H1 (cell line): ENCODE measurements at regions not wholly inside any gene's neighbourhood (a gene's known extent, or its start where the extent isn't known, plus 50 kb on each side); places are given as distances from the start of the nearest gene placed in this dataset.

Experiments
- CTCF ChIA-PET: fragments of 300-600 bp; sonication (Branson Sonifier 250); formaldehyde crosslinking; loops from one replicate; lab custom pipeline; 2021; ENCODE audit not compliant: partially characterized antibody; lab: Charles Lee
- POLR2A ChIA-PET: fragments of 300-600 bp; sonication (Branson Sonifier 250); formaldehyde crosslinking; loops from one replicate; lab custom pipeline; 2021; ENCODE audit warnings: inconsistent platforms; ENCODE audit not compliant: partially characterized antibody; lab: Charles Lee
- DNase-seq, 2 experiments: peaks; one replicate each; pipeline versions ENCODE4 v3.0.0 to v3.0.0-alpha.2; 2010 to 2022; ENCODE audit warnings: low spot score in 2 of 2, low read depth in 1 of 2, mixed read lengths in 1 of 2
- FAIRE-seq: peaks from 2 replicates; lab custom pipeline; 2011; peaks lifted over from hg19 to GRCh38; lab: Jason Lieb, UNC
- H2AFZ ChIP-seq: 2 replicates; pipeline ENCODE4 v1.8.1; 2012; ENCODE audit warnings: low read length, inconsistent platforms
- H2AK5ac ChIP-seq: 2 replicates; pipeline ENCODE4 v1.6.1; 2013; ENCODE audit warnings: low read depth, low read length
- H2BK120ac ChIP-seq: replicated peaks from 2 replicates; pipeline ENCODE3; 2013; ENCODE audit warnings: low read depth, low read length, inconsistent platforms
- H2BK12ac ChIP-seq: 2 replicates; pipeline ENCODE4 v1.6.1; 2013; ENCODE audit warnings: low read depth, low read length
- H2BK15ac ChIP-seq: 2 replicates; pipeline ENCODE4 v1.6.1; 2013; ENCODE audit warnings: low read length
- H2BK20ac ChIP-seq: 2 replicates; pipeline ENCODE4 v1.6.1; 2013; ENCODE audit warnings: low read length
- H2BK5ac ChIP-seq: 2 replicates; pipeline ENCODE4 v1.6.1; 2013; ENCODE audit warnings: low read depth, low read length
- H3K14ac ChIP-seq: 2 replicates; pipeline ENCODE4 v1.6.1; 2013; ENCODE audit warnings: inconsistent platforms; ENCODE audit not compliant: insufficient read length
- H3K18ac ChIP-seq: 2 replicates; pipeline ENCODE4 v1.6.1; 2013; ENCODE audit warnings: low read length; ENCODE audit errors: extremely low read depth
- H3K23ac ChIP-seq: 2 replicates; pipeline ENCODE4 v1.6.1; 2013; ENCODE audit warnings: inconsistent platforms; ENCODE audit not compliant: insufficient read length
- H3K23me2 ChIP-seq: 2 replicates; pipeline ENCODE4 v1.6.1; 2013; ENCODE audit warnings: low read depth, low read length
- H3K27ac ChIP-seq: 2 replicates; pipeline ENCODE4 v1.6.1; 2011; ENCODE audit warnings: low read depth, low read length, inconsistent platforms
- H3K27me3 ChIP-seq, 4 experiments: replicated peaks in 1 of 4; 1 replicate in 1 of 4; 2 replicates in 3 of 4; pipeline versions ENCODE4 v1.6.1 to v1.8.1; 2011 to 2013; ENCODE audit warnings: low read length in 3 of 4, mild to moderate bottlenecking in 3 of 4, inconsistent platforms in 2 of 4, mixed read lengths in 2 of 4, moderate library complexity in 1 of 4; ENCODE audit not compliant: control insufficient read depth in 3 of 4, insufficient read depth in 3 of 4; ENCODE audit errors: extremely low read depth in 1 of 4
- H3K36me3 ChIP-seq, 4 experiments: 2 replicates each; pipeline versions ENCODE4 v1.6.1 to v1.8.1; 2011 to 2013; ENCODE audit warnings: mild to moderate bottlenecking in 4 of 4, low read length in 3 of 4, moderate library complexity in 2 of 4, control low read depth in 1 of 4, inconsistent platforms in 1 of 4; ENCODE audit not compliant: insufficient read depth in 4 of 4, control insufficient read depth in 2 of 4
- H3K4ac ChIP-seq: replicated peaks from 2 replicates; pipeline ENCODE3; 2013; ENCODE audit warnings: low read length, low read depth, mixed read lengths, inconsistent platforms; ENCODE audit not compliant: insufficient read length
- H3K4me1 ChIP-seq, 4 experiments: replicated peaks in 1 of 4; 1 replicate in 1 of 4; 2 replicates in 3 of 4; pipeline versions ENCODE4 v1.6.1 to v1.8.1; 2011 to 2013; ENCODE audit warnings: low read length in 3 of 4, inconsistent platforms in 2 of 4, mixed read lengths in 1 of 4; ENCODE audit not compliant: insufficient read depth in 4 of 4, control insufficient read depth in 3 of 4
- H3K4me2 ChIP-seq, 2 experiments: 2 replicates each; pipeline versions ENCODE4 v1.6.1 to v1.8.1; 2011 to 2013; ENCODE audit warnings: low read depth in 2 of 2, low read length in 2 of 2, control low read depth in 1 of 2, inconsistent platforms in 1 of 2, mild to moderate bottlenecking in 1 of 2; ENCODE audit not compliant: insufficient read depth in 1 of 2
- H3K4me3 ChIP-seq, 4 experiments: fragments of 200-600, 300-600 bp in 1 of 4; sonication (generic), shearing (Covaris generic), sonication (Bioruptor Twin) in 1 of 4; 2 replicates each; pipeline versions ENCODE4 v1.5.1 to v1.8.1; 2011 to 2016; ENCODE audit warnings: low read length in 4 of 4, low read depth in 3 of 4, control low read depth in 2 of 4, inconsistent platforms in 2 of 4, mild to moderate bottlenecking in 2 of 4, mixed read lengths in 1 of 4, moderate library complexity in 1 of 4; ENCODE audit not compliant: insufficient read depth in 2 of 4; ENCODE audit errors: extremely low read depth in 1 of 4
- H3K56ac ChIP-seq: replicated peaks from 2 replicates; pipeline ENCODE3; 2013; ENCODE audit warnings: low read depth, mild to moderate bottlenecking, mixed read lengths, low read length, inconsistent platforms; ENCODE audit not compliant: insufficient read length
- H3K79me1 ChIP-seq: 2 replicates; pipeline ENCODE4 v1.6.1; 2013; ENCODE audit warnings: low read depth, low read length, control low read depth
- H3K79me2 ChIP-seq, 2 experiments: 2 replicates each; pipeline versions ENCODE4 v1.6.1 to v1.8.1; 2012 to 2013; ENCODE audit warnings: low read length in 2 of 2, mild to moderate bottlenecking in 2 of 2, inconsistent platforms in 1 of 2; ENCODE audit not compliant: insufficient read depth in 2 of 2, control insufficient read depth in 1 of 2
- H3K9ac ChIP-seq, 4 experiments: replicated peaks in 1 of 4; 1 replicate in 1 of 4; 2 replicates in 3 of 4; pipeline versions ENCODE4 v1.6.1 to v1.8.1; 2011 to 2013; ENCODE audit warnings: low read depth in 3 of 4, low read length in 3 of 4, control low read depth in 2 of 4, mild to moderate bottlenecking in 2 of 4, moderate library complexity in 2 of 4, inconsistent platforms in 1 of 4; ENCODE audit errors: extremely low read depth in 1 of 4
- H3K9me3 ChIP-seq, 2 experiments: 2 replicates each; pipeline versions ENCODE4 v1.6.1 to v1.8.1; 2012 to 2013; ENCODE audit warnings: mild to moderate bottlenecking in 2 of 2, moderate library complexity in 2 of 2, control low read depth in 1 of 2, inconsistent platforms in 1 of 2, low read depth in 1 of 2, low read length in 1 of 2, mixed read lengths in 1 of 2; ENCODE audit not compliant: insufficient read depth in 2 of 2
- H4K20me1 ChIP-seq, 2 experiments: replicated peaks in 1 of 2; 2 replicates each; pipeline versions ENCODE3 to v1.8.1; 2011 to 2013; ENCODE audit warnings: inconsistent platforms in 2 of 2, low read length in 2 of 2, mild to moderate bottlenecking in 1 of 2; ENCODE audit not compliant: insufficient read depth in 2 of 2, control insufficient read depth in 1 of 2
- H4K5ac ChIP-seq: 2 replicates; pipeline ENCODE4 v1.6.1; 2013; ENCODE audit warnings: low read length, low read depth, mixed read lengths, inconsistent platforms; ENCODE audit not compliant: insufficient read length
- H4K8ac ChIP-seq: 2 replicates; pipeline ENCODE4 v1.8.0; 2013; ENCODE audit warnings: mild to moderate bottlenecking, moderate library complexity, low read length, inconsistent platforms; ENCODE audit not compliant: insufficient read depth; ENCODE audit errors: extremely low read depth
- H4K91ac ChIP-seq: replicated peaks from 2 replicates; pipeline ENCODE3; 2013; ENCODE audit warnings: low read length, mixed read lengths, inconsistent platforms; ENCODE audit not compliant: insufficient read length
- JUN ChIP-seq: IDR thresholded peaks from 2 replicates; pipeline ENCODE4 v1.6.1; 2011; ENCODE audit warnings: low read depth, mild to moderate bottlenecking, improper control_type of control experiment, low read length
- MAX ChIP-seq: IDR thresholded peaks from 2 replicates; pipeline ENCODE4 v1.6.1; 2012; ENCODE audit warnings: inconsistent platforms
- USF2 ChIP-seq: IDR thresholded peaks from 2 replicates; pipeline ENCODE4 v1.6.1; 2011; ENCODE audit warnings: low read length, improper control_type of control experiment
- WGBS, 2 experiments: shearing (Covaris generic) in 1 of 2; methylation state at CpG; one replicate each; pipeline versions ENCODE4 v1.1.6 to v1.1.7; 2013 to 2015; ENCODE audit warnings: low lambda C conversion rate in 2 of 2, mixed read lengths in 2 of 2, inconsistent platforms in 1 of 2, low coverage in 1 of 2, missing lambda C conversion rate in 1 of 2; ENCODE audit not compliant: insufficient replicate concordance in 2 of 2, insufficient coverage in 1 of 2, insufficient read length in 1 of 2; ENCODE audit errors: extremely low coverage in 1 of 2, missing lambda C conversion rate in 1 of 2; 5-methylcytosine and 5-hydroxymethylcytosine counted together

- no peak overlapping the region for H4K8ac ChIP-seq
- TF ChIP-seq USF2 = no peak
- no peak for TF ChIP-seq MAX
- no peak for TF ChIP-seq JUN
- TF ChIP-seq, all 59 proteins: peak for 0
These were observed 210.3 kb upstream of the USP9Y start for GRCh38 chrY:12490558-12491209.

More at GRCh38 chrY:12490558-12491209, 210.3 kb upstream of the USP9Y start:
- no peak overlapping the region for H3K4me2 ChIP-seq
- no peak overlapping the region for H3K4ac ChIP-seq
- no peak overlapping the region for H2BK20ac ChIP-seq
- no peak overlapping the region for H3K18ac ChIP-seq
- no peak overlapping the region for H2AK5ac ChIP-seq
- H3K14ac ChIP-seq = no peak overlapping the region
- H3K9ac ChIP-seq = no peak overlapping the region
- H3K36me3 ChIP-seq = no peaks in the 10 kb centered on the region
- no peak overlapping the region for H3K56ac ChIP-seq
- no peak overlapping the region for H4K91ac ChIP-seq
- no peak for FAIRE-seq
- H3K79me1 ChIP-seq = no peaks in the 10 kb centered on the region
- H3K4me1 ChIP-seq = no peaks in the 10 kb centered on the region
- ChIA-PET CTCF (no interaction called here), POLR2A (no interaction called here)
- H3K23me2 ChIP-seq = no peaks in the 10 kb centered on the region
- H2BK15ac ChIP-seq = no peak overlapping the region
- no peak overlapping the region for H2BK120ac ChIP-seq
- H4K20me1 ChIP-seq = no peaks in the 10 kb centered on the region
- no peak overlapping the region for H3K27ac ChIP-seq
- no peaks in the 10 kb centered on the region; a peak in 1 of 4 replicates for H3K9me3 ChIP-seq
- no peaks in the 10 kb centered on the region for H3K27me3 ChIP-seq
- H4K5ac ChIP-seq = no peak overlapping the region
- no peak overlapping the region for H2BK5ac ChIP-seq
- DNase-seq = no peak
- H3K4me3 ChIP-seq = no peak overlapping the region
- H2AFZ ChIP-seq = no peak overlapping the region
- no peak overlapping the region for H3K23ac ChIP-seq
- no peak overlapping the region for H2BK12ac ChIP-seq
- H3K79me2 ChIP-seq = no peaks in the 10 kb centered on the region
- 83% methylated on average over 5 of the region's 13 CpGs; no CpG with 5 or more reads in 1 of the 2 experiments for WGBS, 2 experiments
